Naive thymus-derived CD4-positive, alpha-beta T cell (primary cell): ENCODE measurements at regions not wholly inside any gene's neighbourhood (a gene's known extent, or its start where the extent isn't known, plus 50 kb on each side); places are given as distances from the start of the nearest gene placed in this dataset.

Experiments used
- ATAC-seq: fragments of 150-1000 bp; cut with Tn5 transposase; 2 replicates; pipeline ENCODE4 v1.10.0; 2021; ENCODE audit warnings: mild to moderate bottlenecking, moderate library complexity
- CTCF ChIA-PET: fragments of 350-600 bp; sonication (Branson Sonifier 250); formaldehyde crosslinking; loops from one replicate; lab custom pipeline; 2021; ENCODE audit warnings: antibody characterized with exemption; lab: Charles Lee
- POLR2A ChIA-PET: fragments of 350-600 bp; sonication (Branson Sonifier 250); formaldehyde crosslinking; loops from one replicate; lab custom pipeline; 2021; ENCODE audit warnings: antibody characterized with exemption, inconsistent platforms; lab: Charles Lee
- DNase-seq, 9 donors: peaks; one replicate each; pipeline versions ENCODE4 v3.0.0 to v3.0.0-alpha.2; 2020 to 2022; ENCODE audit warnings: mixed read lengths in 1 of 9
- H3K27ac ChIP-seq: one replicate; pipeline ENCODE4 v1.7.0; 2013; ENCODE audit warnings: mild to moderate bottlenecking, low read depth, low read length, moderate library complexity
- H3K27me3 ChIP-seq, 2 donors: one replicate each; pipeline ENCODE4 v1.7.0; 2013; ENCODE audit warnings: low read length in 2 of 2, mild to moderate bottlenecking in 2 of 2, moderate library complexity in 2 of 2; ENCODE audit not compliant: control insufficient read depth in 2 of 2, insufficient read depth in 2 of 2
- H3K36me3 ChIP-seq, 3 experiments: 1 replicate in 2 of 3; 2 replicates in 1 of 3; pipeline ENCODE4 v1.7.0; 2013; ENCODE audit warnings: low read length in 3 of 3, mild to moderate bottlenecking in 3 of 3, moderate library complexity in 1 of 3; ENCODE audit not compliant: insufficient read depth in 3 of 3, control insufficient read depth in 2 of 3
- H3K4me1 ChIP-seq, 2 donors: one replicate each; pipeline ENCODE4 v1.7.0; 2013; ENCODE audit warnings: low read length in 2 of 2, mild to moderate bottlenecking in 2 of 2, moderate library complexity in 1 of 2; ENCODE audit not compliant: control insufficient read depth in 2 of 2, insufficient read depth in 2 of 2
- H3K4me3 ChIP-seq: 2 replicates; pipeline ENCODE4 v1.7.0; 2013; ENCODE audit warnings: mild to moderate bottlenecking, low read length
- H3K9me3 ChIP-seq, 3 experiments: 1 replicate in 2 of 3; 2 replicates in 1 of 3; pipeline ENCODE4 v1.7.0; 2013; ENCODE audit warnings: low read length in 3 of 3; ENCODE audit not compliant: control insufficient read depth in 2 of 3
- H3K27ac Mint-ChIP-seq, 9 donors: one replicate each; pipeline ENCODE4 v1.8.0; 2020 to 2022; ENCODE audit warnings: mixed read lengths in 9 of 9, mild to moderate bottlenecking in 8 of 9, moderate library complexity in 5 of 9, inconsistent platforms in 2 of 9
- H3K27me3 Mint-ChIP-seq, 5 donors: one replicate each; pipeline ENCODE4 v1.8.0; 2021 to 2022; ENCODE audit warnings: mixed read lengths in 5 of 5, mild to moderate bottlenecking in 1 of 5
- H3K36me3 Mint-ChIP-seq, 5 donors: one replicate each; pipeline ENCODE4 v1.8.0; 2020 to 2022; ENCODE audit warnings: mixed read lengths in 5 of 5, mild to moderate bottlenecking in 3 of 5, inconsistent platforms in 1 of 5
- H3K4me1 Mint-ChIP-seq, 7 donors: one replicate each; pipeline ENCODE4 v1.8.0; 2020 to 2022; ENCODE audit warnings: mixed read lengths in 7 of 7, mild to moderate bottlenecking in 3 of 7, inconsistent platforms in 1 of 7
- H3K4me3 Mint-ChIP-seq, 10 donors: one replicate each; pipeline ENCODE4 v1.8.0; 2020 to 2022; ENCODE audit warnings: mild to moderate bottlenecking in 10 of 10, mixed read lengths in 10 of 10, moderate library complexity in 6 of 10, inconsistent platforms in 2 of 10
- H3K9me3 Mint-ChIP-seq, 11 donors: one replicate each; pipeline ENCODE4 v1.8.0; 2020 to 2022; ENCODE audit warnings: mixed read lengths in 11 of 11, mild to moderate bottlenecking in 4 of 11, inconsistent platforms in 1 of 11, moderate library complexity in 1 of 11
- intact Hi-C, 2 donors: fragments of 100-400 bp; cut with micrococcal nuclease; formaldehyde crosslinking; loops; one replicate each; pipeline ENCODE4 v1.15.1; 2023

GRCh38 chr5:124130816-124131215, 615.6 kb downstream of the ZNF608 start:
- H3K27me3 Mint-ChIP-seq = no peaks in the 10 kb centered on the region
- Histone ChIP-seq H3K27ac (no peak overlapping the region), H3K27me3 (no peaks in the 10 kb centered on the region), H3K9me3 (no peaks in the 10 kb centered on the region), H3K36me3 (no peaks in the 10 kb centered on the region), H3K4me1 (no peaks in the 10 kb centered on the region), H3K4me3 (no peak overlapping the region)
- CTCF ChIA-PET = no interaction called here
- H3K27ac Mint-ChIP-seq = no peak overlapping the region
- intact Hi-C loops = no loop called here
- H3K4me3 Mint-ChIP-seq = no peak overlapping the region
- H3K36me3 Mint-ChIP-seq = no peaks in the 10 kb centered on the region
- no peak for ATAC-seq
- no peaks in the 10 kb centered on the region for H3K9me3 Mint-ChIP-seq
- no peak for DNase-seq
- POLR2A ChIA-PET = no interaction called here
- no peaks in the 10 kb centered on the region for H3K4me1 Mint-ChIP-seq

- intact Hi-C loops = no loop called here
- Histone ChIP-seq H3K4me1 (no peaks in the 10 kb centered on the region), H3K36me3 (no peaks in the 10 kb centered on the region), H3K27ac (no peak overlapping the region), H3K9me3 (no peaks in the 10 kb centered on the region), H3K4me3 (no peak overlapping the region), H3K27me3 (no peaks in the 10 kb centered on the region)
- Mint-ChIP-seq H3K4me1 (no peaks in the 10 kb centered on the region), H3K27me3 (no peaks in the 10 kb centered on the region), H3K27ac (no peak overlapping the region), H3K4me3 (no peak overlapping the region), H3K9me3 (no peaks in the 10 kb centered on the region), H3K36me3 (no peaks in the 10 kb centered on the region)
- ATAC-seq (no peak), DNase-seq (no peak)
- POLR2A ChIA-PET = no interaction called here
- CTCF ChIA-PET = no interaction called here
Observed at GRCh38 chr5:124128867-124129266, 616.9 kb downstream of the CSNK1G3 start.

GRCh38 chr5:124126504-124127217, 614.7 kb downstream of the CSNK1G3 start:
- H3K4me1 Mint-ChIP-seq = no peaks in the 10 kb centered on the region
- DNase-seq (no peak), ATAC-seq (no peak)
- H3K27ac Mint-ChIP-seq = no peak overlapping the region
- Histone ChIP-seq H3K27me3 (no peaks in the 10 kb centered on the region), H3K36me3 (no peaks in the 10 kb centered on the region), H3K27ac (no peak overlapping the region), H3K9me3 (no peaks in the 10 kb centered on the region), H3K4me1 (no peaks in the 10 kb centered on the region), H3K4me3 (no peak overlapping the region)
- H3K4me3 Mint-ChIP-seq = no peak overlapping the region
- ChIA-PET CTCF (no interaction called here), POLR2A (no interaction called here)
- no peaks in the 10 kb centered on the region for H3K9me3 Mint-ChIP-seq
- H3K36me3 Mint-ChIP-seq = no peaks in the 10 kb centered on the region
- intact Hi-C loops = no loop called here
- H3K27me3 Mint-ChIP-seq = no peaks in the 10 kb centered on the region

- no peak for DNase-seq
- H3K27ac Mint-ChIP-seq = no peak overlapping the region
- no peaks in the 10 kb centered on the region for H3K27me3 ChIP-seq
- no peaks in the 10 kb centered on the region for H3K36me3 Mint-ChIP-seq
- POLR2A ChIA-PET = no interaction called here
- no peaks in the 10 kb centered on the region for H3K36me3 ChIP-seq
- H3K9me3 Mint-ChIP-seq = peaks cover 0 to 2% (median 0%) of the 10 kb centered on the region in 11 donors
- CTCF ChIA-PET = interaction anchor here (0.6 kb wide), 1 partner anchor 42 kb away, joined by 5 read pairs; no protein-coding TSS in a partner anchor
- H3K9me3 ChIP-seq = no peaks in the 10 kb centered on the region
- no peaks in the 10 kb centered on the region for H3K4me1 ChIP-seq
- no peaks in the 10 kb centered on the region for H3K27me3 Mint-ChIP-seq
- no peaks in the 10 kb centered on the region for H3K4me1 Mint-ChIP-seq
- ATAC-seq = no peak
- no peak overlapping the region for H3K4me3 ChIP-seq
- intact Hi-C loops = no loop called here
- H3K4me3 Mint-ChIP-seq = no peak overlapping the region
- H3K27ac ChIP-seq = no peak overlapping the region
Observed at GRCh38 chr5:124124711-124125229, 612.8 kb downstream of the CSNK1G3 start.

GRCh38 chr5:124121198-124121597, 609.2 kb downstream of the CSNK1G3 start:
- CTCF ChIA-PET = no interaction called here
- Histone ChIP-seq H3K36me3 (no peaks in the 10 kb centered on the region), H3K9me3 (no peaks in the 10 kb centered on the region), H3K4me1 (no peaks in the 10 kb centered on the region), H3K4me3 (no peak overlapping the region), H3K27me3 (no peaks in the 10 kb centered on the region), H3K27ac (no peak overlapping the region)
- intact Hi-C loops = no loop called here
- H3K27ac Mint-ChIP-seq = no peak overlapping the region
- H3K36me3 Mint-ChIP-seq = no peaks in the 10 kb centered on the region
- no peaks in the 10 kb centered on the region for H3K27me3 Mint-ChIP-seq
- H3K4me1 Mint-ChIP-seq = no peaks in the 10 kb centered on the region
- ATAC-seq (no peak), DNase-seq (no peak)
- H3K4me3 Mint-ChIP-seq = no peak overlapping the region
- POLR2A ChIA-PET = no interaction called here
- peaks cover 0 to 7% (median 0%) of the 10 kb centered on the region in 11 donors for H3K9me3 Mint-ChIP-seq

DNA sequence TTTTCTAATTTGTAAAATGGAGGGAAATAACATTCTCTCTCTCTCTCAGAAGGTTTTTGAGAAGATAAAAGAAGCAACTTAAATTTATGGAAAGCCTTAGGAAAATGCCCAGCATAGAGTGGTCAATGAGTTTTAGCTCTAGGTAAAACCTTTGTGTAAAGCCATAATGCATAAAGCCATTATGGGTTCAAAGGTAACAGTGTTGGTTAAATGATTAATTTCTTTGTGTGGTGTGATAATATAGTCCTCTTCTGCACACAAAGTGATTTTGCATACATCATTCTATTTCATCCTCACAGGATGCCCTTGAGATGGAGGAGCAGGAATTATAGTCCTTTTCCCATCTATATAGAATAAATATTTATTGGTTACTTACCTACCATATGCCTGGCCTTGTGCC, 602.9 kb downstream of the CSNK1G3 start:
- no peak for DNase-seq
- Histone ChIP-seq H3K27ac (no peak overlapping the region), H3K36me3 (no peaks in the 10 kb centered on the region), H3K27me3 (no peaks in the 10 kb centered on the region), H3K4me3 (no peak overlapping the region), H3K4me1 (no peaks in the 10 kb centered on the region), H3K9me3 (no peaks in the 10 kb centered on the region)
- ChIA-PET CTCF (no interaction called here), POLR2A (no interaction called here)
- no peak for ATAC-seq
- Mint-ChIP-seq H3K36me3 (no peaks in the 10 kb centered on the region), H3K4me3 (no peak overlapping the region), H3K27me3 (no peaks in the 10 kb centered on the region), H3K9me3 (peaks cover 0 to 7% (median 1%) of the 10 kb centered on the region in 11 donors), H3K4me1 (no peaks in the 10 kb centered on the region), H3K27ac (no peak overlapping the region)
- intact Hi-C loops = no loop called here

DNA sequence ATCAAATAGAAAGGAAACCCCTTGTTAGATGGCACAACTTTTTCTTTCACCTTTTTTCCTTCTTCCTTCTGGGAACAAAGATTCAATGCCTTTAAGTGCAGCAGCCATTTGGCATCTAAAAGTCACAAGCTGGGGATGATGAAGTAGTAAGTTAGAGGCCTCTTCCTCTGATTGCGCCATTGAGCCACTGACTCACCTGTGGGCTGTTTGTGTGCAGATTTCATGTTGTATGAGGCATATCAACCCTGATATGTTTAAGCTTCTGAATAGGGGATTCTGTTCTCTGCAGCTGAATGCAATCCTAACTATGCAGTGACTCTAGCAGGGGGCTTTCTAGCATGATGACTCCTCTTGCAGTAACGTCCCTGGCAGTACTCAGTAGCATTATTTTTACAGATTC, 599.9 kb downstream of the CSNK1G3 start:
- Mint-ChIP-seq H3K36me3 (no peaks in the 10 kb centered on the region), H3K9me3 (peaks cover 0 to 6% (median 0%) of the 10 kb centered on the region in 11 donors), H3K4me1 (no peaks in the 10 kb centered on the region), H3K27ac (no peak overlapping the region), H3K4me3 (no peak overlapping the region), H3K27me3 (no peaks in the 10 kb centered on the region)
- ATAC-seq (no peak), DNase-seq (no peak)
- no peaks in the 10 kb centered on the region for H3K36me3 ChIP-seq
- ChIA-PET CTCF (no interaction called here), POLR2A (no interaction called here)
- intact Hi-C loops = no loop called here
- no peak overlapping the region for H3K27ac ChIP-seq
- H3K27me3 ChIP-seq = no peaks in the 10 kb centered on the region
- no peaks in the 10 kb centered on the region for H3K9me3 ChIP-seq
- no peak overlapping the region for H3K4me3 ChIP-seq
- no peaks in the 10 kb centered on the region for H3K4me1 ChIP-seq
